BLaER1 treated with 17β-estradiol and CSF1 and Interleukin-3, amounts not matched to agents 10 nM and 100 nM (cell line): ENCODE measurements at regions not wholly inside any gene's neighbourhood (a gene's known extent, or its start where the extent isn't known, plus 50 kb on each side); places are given as distances from the start of the nearest gene placed in this dataset.
A peak's percentile ranks its signal among the peaks of the same experiment; 100 is the strongest.

Experiments
- H3K27ac ChIP-seq, 11 experiments: shearing (Covaris generic); formaldehyde crosslinking; 2 replicates each; pipeline ENCODE4 v1.8.1; 2022
- H3K27me3 ChIP-seq, 11 experiments: shearing (Covaris generic); formaldehyde crosslinking; 2 replicates each; pipeline ENCODE4 v1.8.1; 2022
- H3K36me3 ChIP-seq, 11 experiments: shearing (Covaris generic); formaldehyde crosslinking; 2 replicates each; pipeline ENCODE4 v1.8.1; 2022
- H3K4me1 ChIP-seq, 10 experiments: shearing (Covaris generic); formaldehyde crosslinking; 2 replicates each; pipeline ENCODE4 v1.8.1; 2022
- H3K4me2 ChIP-seq, 11 experiments: shearing (Covaris generic); formaldehyde crosslinking; 2 replicates each; pipeline ENCODE4 v1.8.1; 2022
- H3K4me3 ChIP-seq, 10 experiments: shearing (Covaris generic); formaldehyde crosslinking; 2 replicates each; pipeline ENCODE4 v1.8.1; 2022
- H3K9ac ChIP-seq, 11 experiments: shearing (Covaris generic); formaldehyde crosslinking; 2 replicates each; pipeline ENCODE4 v1.8.1; 2022
- H3K9me3 ChIP-seq, 11 experiments: shearing (Covaris generic); formaldehyde crosslinking; replicated peaks in 1 of 11; 2 replicates each; pipeline ENCODE4 v1.8.1; 2022
- H4K20me1 ChIP-seq, 11 experiments: shearing (Covaris generic); formaldehyde crosslinking; 2 replicates each; pipeline ENCODE4 v1.8.1; 2022
- Cebpa-rat ChIP-seq, 11 experiments: shearing (Covaris generic); IDR thresholded peaks; 2 replicates each; pipeline ENCODE4 v1.8.1; 2022

- Histone ChIP-seq H3K4me3 (no peak overlapping the region), H3K9me3 (no peaks in the 10 kb centered on the region), H3K36me3 (no peaks in the 10 kb centered on the region), H3K4me2 (no peak overlapping the region; a peak in 1 of 22 replicates), H3K27me3 (no peaks in the 10 kb centered on the region), H3K9ac (no peak overlapping the region), H3K27ac (no peak overlapping the region), H4K20me1 (no peaks in the 10 kb centered on the region), H3K4me1 (peaks cover 0 to 5% (median 0%) of the 10 kb centered on the region in 10 experiments; a peak in 1 of 20 replicates)
- TF ChIP-seq Cebpa-rat (IDR thresholded peaks at IDR 0.05) = no peak
Measured at GRCh38 chr14:25259470-25259869, 209.5 kb upstream of the STXBP6 start.

DNA sequence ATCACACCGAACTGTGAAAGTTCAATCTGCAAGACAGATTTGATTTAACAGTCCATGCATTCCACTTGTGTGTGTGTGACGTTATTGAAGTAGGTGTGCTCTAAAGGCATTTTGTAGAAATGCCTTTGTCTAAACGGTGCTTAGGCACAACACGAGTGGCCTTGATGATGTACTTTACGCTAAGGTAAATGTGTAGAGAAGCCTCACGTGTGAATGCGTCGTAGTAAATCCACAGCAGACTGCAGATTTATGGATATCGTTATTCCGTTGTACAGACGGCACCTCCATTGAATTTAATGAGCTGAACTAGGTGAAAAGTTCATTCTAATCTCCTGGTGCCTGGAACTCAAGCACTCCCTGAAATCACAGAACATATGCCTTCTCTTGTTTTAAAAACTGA lies 202.8 kb upstream of the STXBP6 start:
- no peak overlapping the region for H3K9ac ChIP-seq
- no peaks in the 10 kb centered on the region for H3K9me3 ChIP-seq
- no peaks in the 10 kb centered on the region for H3K27me3 ChIP-seq
- no peak for TF ChIP-seq Cebpa-rat (IDR thresholded peaks at IDR 0.05)
- H3K27ac ChIP-seq = no peak overlapping the region
- H3K36me3 ChIP-seq = no peaks in the 10 kb centered on the region
- no peak overlapping the region for H3K4me2 ChIP-seq
- H3K4me3 ChIP-seq = no peak overlapping the region
- H3K4me1 ChIP-seq = no peaks in the 10 kb centered on the region
- H4K20me1 ChIP-seq = no peaks in the 10 kb centered on the region

GRCh38 chr14:25250516-25250915 lies 200.6 kb upstream of the STXBP6 start:
- Histone ChIP-seq H3K4me2 (no peak overlapping the region), H3K9ac (no peak overlapping the region), H3K9me3 (no peaks in the 10 kb centered on the region), H3K27me3 (no peaks in the 10 kb centered on the region), H3K36me3 (no peaks in the 10 kb centered on the region), H4K20me1 (no peaks in the 10 kb centered on the region), H3K4me1 (no peaks in the 10 kb centered on the region), H3K27ac (no peak overlapping the region), H3K4me3 (no peak overlapping the region)
- TF ChIP-seq Cebpa-rat (IDR thresholded peaks at IDR 0.05) = no peak

- Histone ChIP-seq H4K20me1 (no peaks in the 10 kb centered on the region), H3K27me3 (no peaks in the 10 kb centered on the region), H3K27ac (no peak overlapping the region), H3K4me2 (no peak overlapping the region), H3K4me3 (no peak overlapping the region), H3K4me1 (no peaks in the 10 kb centered on the region), H3K36me3 (no peaks in the 10 kb centered on the region), H3K9ac (no peak overlapping the region), H3K9me3 (no peaks in the 10 kb centered on the region)
- no peak for TF ChIP-seq Cebpa-rat (IDR thresholded peaks at IDR 0.05)
Measured at GRCh38 chr14:25247609-25248008, 197.7 kb upstream of the STXBP6 start.

DNA sequence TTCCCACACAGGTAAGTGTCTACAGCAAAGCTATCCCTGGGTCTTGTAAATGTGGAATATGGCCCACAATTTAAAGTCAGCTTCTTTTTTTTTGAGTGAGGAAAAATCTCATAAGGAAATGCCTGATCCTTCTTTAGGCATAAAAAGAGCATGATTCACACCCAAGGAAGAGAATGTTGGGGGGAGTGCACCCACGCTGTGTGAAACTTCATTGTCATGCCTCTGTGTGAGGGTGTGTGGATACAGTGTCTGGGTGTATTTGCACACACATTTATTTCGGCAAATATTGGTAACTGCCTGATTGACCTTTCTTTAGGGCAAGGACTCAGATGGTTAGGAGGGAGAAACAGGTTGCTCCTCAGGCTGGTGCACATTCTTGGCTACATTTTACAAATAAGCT lies 196.8 kb upstream of the STXBP6 start:
- Histone ChIP-seq H3K4me2 (no peak overlapping the region), H3K27me3 (no peaks in the 10 kb centered on the region), H3K4me1 (no peaks in the 10 kb centered on the region), H3K9ac (no peak overlapping the region), H3K36me3 (no peaks in the 10 kb centered on the region), H3K9me3 (no peaks in the 10 kb centered on the region), H3K4me3 (no peak overlapping the region), H4K20me1 (no peaks in the 10 kb centered on the region), H3K27ac (no peak overlapping the region)
- no peak for TF ChIP-seq Cebpa-rat (IDR thresholded peaks at IDR 0.05)

DNA sequence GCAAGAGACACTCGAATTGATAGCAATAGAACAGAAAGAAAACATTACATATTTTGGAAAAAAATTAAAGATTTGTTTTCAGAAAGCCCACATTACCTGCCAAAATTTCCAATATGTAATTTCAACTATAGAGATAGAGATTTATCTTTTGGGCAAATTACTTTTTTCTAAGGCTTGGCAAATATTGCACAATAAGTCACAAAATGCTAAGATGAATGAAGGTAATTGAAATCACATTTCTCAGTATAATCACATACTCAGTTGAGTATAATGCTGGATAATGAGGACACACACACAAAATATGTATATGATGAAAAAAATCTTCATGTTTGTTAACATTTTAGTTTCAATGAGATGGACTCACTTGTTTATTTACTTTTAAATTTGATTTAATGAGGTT lies 189.2 kb upstream of the STXBP6 start:
- Histone ChIP-seq H3K9me3 (0 out of 22 replicates have a peak, but pooled peaks cover 0 to 4% (median 0%) of the 10 kb centered on the region in 11 experiments), H3K9ac (no peak overlapping the region), H3K36me3 (no peaks in the 10 kb centered on the region), H3K4me3 (no peak overlapping the region), H3K4me2 (no peak overlapping the region), H3K4me1 (no peaks in the 10 kb centered on the region), H3K27ac (no peak overlapping the region), H3K27me3 (no peaks in the 10 kb centered on the region), H4K20me1 (no peaks in the 10 kb centered on the region)
- TF ChIP-seq Cebpa-rat (IDR thresholded peaks at IDR 0.05) = 0 out of 22 replicates have a peak, but pooled peaks of 1 of the 11 experiments have one; percentile 33

- H3K4me3 ChIP-seq = no peak overlapping the region
- 0 out of 22 replicates have a peak, but pooled peaks cover 0 to 4% (median 0%) of the 10 kb centered on the region in 11 experiments for H3K9me3 ChIP-seq
- no peak overlapping the region for H3K4me2 ChIP-seq
- H3K4me1 ChIP-seq = no peaks in the 10 kb centered on the region
- H3K27ac ChIP-seq = no peak overlapping the region
- TF ChIP-seq Cebpa-rat (IDR thresholded peaks at IDR 0.05) = no peak
- no peaks in the 10 kb centered on the region for H3K36me3 ChIP-seq
- H3K27me3 ChIP-seq = no peaks in the 10 kb centered on the region
- H4K20me1 ChIP-seq = no peaks in the 10 kb centered on the region
- no peak overlapping the region for H3K9ac ChIP-seq
Measured at GRCh38 chr14:25237845-25238244, 187.9 kb upstream of the STXBP6 start.

DNA sequence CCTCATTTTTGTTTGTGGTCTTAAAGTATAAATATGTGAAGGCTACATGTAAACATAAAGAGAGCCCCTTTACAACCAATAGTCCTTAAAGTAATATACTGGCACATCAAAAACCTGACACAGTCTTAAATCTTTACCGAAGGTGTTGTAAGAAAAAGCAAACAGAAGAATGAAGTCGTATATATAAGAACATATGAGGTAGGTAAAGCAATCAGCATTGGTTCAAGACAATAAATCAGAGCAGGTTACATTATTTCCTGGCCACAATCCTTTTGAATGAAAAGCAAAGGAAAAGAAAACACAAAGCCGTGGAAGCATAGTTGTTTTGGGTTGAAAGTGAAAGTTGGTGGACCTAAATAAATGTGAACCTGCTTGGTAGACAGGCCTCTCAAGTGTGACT lies 183.7 kb upstream of the STXBP6 start:
- Histone ChIP-seq H3K4me1 (no peaks in the 10 kb centered on the region), H3K27me3 (no peaks in the 10 kb centered on the region), H4K20me1 (no peaks in the 10 kb centered on the region), H3K36me3 (no peaks in the 10 kb centered on the region), H3K9ac (no peak overlapping the region), H3K4me2 (peak overlapping the region in 2 of 11 experiments; percentile 16 to 20; a peak in 1 of 22 replicates), H3K4me3 (no peak overlapping the region), H3K27ac (no peak overlapping the region), H3K9me3 (0 out of 22 replicates have a peak, but pooled peaks cover 0 to 4% (median 0%) of the 10 kb centered on the region in 11 experiments)
- no peak for TF ChIP-seq Cebpa-rat (IDR thresholded peaks at IDR 0.05)

DNA sequence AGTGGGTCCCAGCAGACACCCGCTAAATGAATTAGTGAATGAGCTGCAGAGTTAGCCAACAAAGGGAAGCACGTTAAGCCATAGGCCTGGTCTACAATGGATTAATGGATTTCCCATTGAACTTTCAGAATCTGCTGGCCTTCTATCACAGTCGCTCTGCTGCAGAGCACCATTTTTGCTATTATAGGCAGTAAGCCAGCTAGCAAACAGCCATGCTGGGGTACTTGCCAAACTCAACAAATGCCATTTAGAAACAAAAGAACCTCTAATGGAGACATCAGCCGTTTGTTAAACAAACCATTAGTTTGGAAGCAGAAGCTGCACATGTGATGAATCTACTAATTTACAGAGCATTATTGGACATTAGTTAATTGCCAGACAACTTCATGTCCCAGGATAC lies 181.1 kb upstream of the STXBP6 start:
- TF ChIP-seq Cebpa-rat (IDR thresholded peaks at IDR 0.05) = no peak
- H3K27ac ChIP-seq = no peak overlapping the region
- H3K4me1 ChIP-seq = no peaks in the 10 kb centered on the region

DNA sequence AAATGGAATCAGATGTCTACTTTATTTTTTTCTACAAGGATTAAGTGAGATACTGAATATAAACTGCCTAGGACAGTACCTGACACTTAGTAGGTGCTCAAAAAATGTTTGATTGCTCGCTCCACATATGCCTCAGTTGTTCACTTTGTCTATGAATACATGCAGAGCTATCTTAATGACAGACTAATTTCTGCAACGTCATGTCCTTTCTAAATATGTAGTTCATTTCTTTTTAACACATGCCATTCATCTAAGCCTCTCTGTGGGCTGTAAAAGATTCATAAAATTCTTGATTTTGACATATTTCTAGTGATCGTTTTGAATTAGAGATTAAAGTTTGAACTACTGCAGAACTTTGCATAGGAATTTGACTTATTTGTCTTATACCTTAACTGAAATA lies 176.3 kb upstream of the STXBP6 start:
- H3K9ac ChIP-seq = no peak overlapping the region
- no peaks in the 10 kb centered on the region for H3K27me3 ChIP-seq
- H3K4me1 ChIP-seq = no peaks in the 10 kb centered on the region
- no peak for TF ChIP-seq Cebpa-rat (IDR thresholded peaks at IDR 0.05)
- H3K4me3 ChIP-seq = no peak overlapping the region
- H4K20me1 ChIP-seq = no peaks in the 10 kb centered on the region
- H3K27ac ChIP-seq = no peak overlapping the region
- H3K4me2 ChIP-seq = no peak overlapping the region
- H3K36me3 ChIP-seq = no peaks in the 10 kb centered on the region
- H3K9me3 ChIP-seq = no peaks in the 10 kb centered on the region

More for the DNA sequence above, 181.1 kb upstream of the STXBP6 start:
- Histone ChIP-seq H3K4me3 (no peak overlapping the region), H4K20me1 (no peaks in the 10 kb centered on the region), H3K27me3 (no peaks in the 10 kb centered on the region), H3K4me2 (no peak overlapping the region), H3K9me3 (0 out of 22 replicates have a peak, but pooled peaks cover 0 to 4% (median 0%) of the 10 kb centered on the region in 11 experiments), H3K9ac (no peak overlapping the region), H3K36me3 (no peaks in the 10 kb centered on the region)
